ENCODE measurements at regions not wholly inside any gene's neighbourhood (a gene's known extent, or its start where the extent isn't known, plus 50 kb on each side); places are given as distances from the start of the nearest gene placed in this dataset.

DNA sequence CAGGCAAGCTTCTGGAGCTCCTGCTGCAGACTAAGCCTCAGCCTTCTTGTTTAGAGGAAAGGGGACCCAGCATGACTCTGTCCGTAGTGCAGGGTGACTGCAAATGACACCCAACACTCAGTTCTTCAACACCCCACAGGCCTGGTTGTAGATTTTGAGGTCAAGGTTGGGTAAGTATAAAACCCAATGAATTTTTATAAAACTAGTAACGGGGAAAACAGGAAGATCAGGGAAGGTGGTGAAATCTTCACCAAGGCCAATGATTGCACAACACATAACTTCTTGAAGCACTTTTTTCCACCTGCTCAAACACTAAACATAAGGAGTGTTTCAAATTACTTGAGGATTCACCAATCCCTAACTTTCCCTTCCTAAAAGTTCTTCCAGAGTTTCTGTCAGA lies 89.4 kb upstream of the JAK1 start:
- DNase-seq, result no peak
- Histone ChIP-seq H3K27ac (ENCODE audit: low read depth in 2 of 2, low read length in 2 of 2) (no peak overlapping the region), H3K36me3 (ENCODE audit: control insufficient read depth in 2 of 3, insufficient read depth in 3 of 3, low read length in 3 of 3) (peaks cover 3 to 35% (median 23%) of the 10 kb centered on the region in 3 donors), H3K27me3 (ENCODE audit: control insufficient read depth, insufficient read depth, low read length) (no peaks in the 10 kb centered on the region), H3K9me3 (ENCODE audit: control insufficient read depth in 2 of 3, insufficient read depth in 1 of 3, low read length in 3 of 3) (no peaks in the 10 kb centered on the region), H3K4me1 (ENCODE audit: control insufficient read depth in 2 of 3, insufficient read depth in 2 of 3, low read depth in 1 of 3, low read length in 3 of 3) (peaks cover 0 to 8% (median 0%) of the 10 kb centered on the region in 3 donors), H3K9ac (ENCODE audit: low read length in 3 of 3) (no peak overlapping the region), H3K4me3 (ENCODE audit: low read length in 3 of 3) (no peak overlapping the region)
- intact Hi-C loops (cut with DNase I), result loop anchor here (10.0 kb wide), 1 partner anchor 149 kb away; no protein-coding TSS in a partner anchor
- TF ChIP-seq, protein P1, sequence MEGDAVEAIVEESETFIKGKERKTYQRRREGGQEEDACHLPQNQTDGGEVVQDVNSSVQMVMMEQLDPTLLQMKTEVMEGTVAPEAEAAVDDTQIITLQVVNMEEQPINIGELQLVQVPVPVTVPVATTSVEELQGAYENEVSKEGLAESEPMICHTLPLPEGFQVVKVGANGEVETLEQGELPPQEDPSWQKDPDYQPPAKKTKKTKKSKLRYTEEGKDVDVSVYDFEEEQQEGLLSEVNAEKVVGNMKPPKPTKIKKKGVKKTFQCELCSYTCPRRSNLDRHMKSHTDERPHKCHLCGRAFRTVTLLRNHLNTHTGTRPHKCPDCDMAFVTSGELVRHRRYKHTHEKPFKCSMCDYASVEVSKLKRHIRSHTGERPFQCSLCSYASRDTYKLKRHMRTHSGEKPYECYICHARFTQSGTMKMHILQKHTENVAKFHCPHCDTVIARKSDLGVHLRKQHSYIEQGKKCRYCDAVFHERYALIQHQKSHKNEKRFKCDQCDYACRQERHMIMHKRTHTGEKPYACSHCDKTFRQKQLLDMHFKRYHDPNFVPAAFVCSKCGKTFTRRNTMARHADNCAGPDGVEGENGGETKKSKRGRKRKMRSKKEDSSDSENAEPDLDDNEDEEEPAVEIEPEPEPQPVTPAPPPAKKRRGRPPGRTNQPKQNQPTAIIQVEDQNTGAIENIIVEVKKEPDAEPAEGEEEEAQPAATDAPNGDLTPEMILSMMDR (IDR thresholded peaks at IDR 0.05; ENCODE audit: borderline replicate concordance, extremely low read depth, insufficient read depth), result no peak
- no peak for FAIRE-seq

DNA sequence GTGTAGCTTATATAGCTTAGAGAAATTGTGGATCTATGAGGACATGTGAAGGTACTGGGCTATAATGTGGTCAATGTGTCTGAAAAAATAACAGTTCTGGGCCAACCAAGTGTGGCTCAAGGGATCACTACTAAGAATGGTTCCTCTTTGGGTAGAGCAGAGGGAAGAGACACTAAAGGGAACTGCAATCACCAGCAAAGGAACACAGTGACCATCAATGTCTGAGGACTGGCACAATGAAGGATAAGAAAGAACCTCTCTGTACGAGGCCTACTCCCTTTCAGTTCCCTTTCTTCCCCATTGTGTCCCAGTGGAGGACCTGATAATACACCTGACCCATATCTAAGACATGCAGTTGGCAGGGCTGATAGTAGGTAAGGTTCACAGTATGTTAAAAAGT lies 89.9 kb upstream of the JAK1 start:
- H3K9ac ChIP-seq (ENCODE audit: low read length in 3 of 3), result no peak overlapping the region
- FAIRE-seq, result no peak
- TF ChIP-seq, protein P1 (IDR thresholded peaks at IDR 0.05; ENCODE audit: borderline replicate concordance, extremely low read depth, insufficient read depth), result no peak
- H3K9me3 ChIP-seq (ENCODE audit: control insufficient read depth in 2 of 3, insufficient read depth in 1 of 3, low read length in 3 of 3), result no peaks in the 10 kb centered on the region
- intact Hi-C loops (cut with DNase I), result loop anchor here (10.0 kb wide), 1 partner anchor 149 kb away; no protein-coding TSS in a partner anchor
- no peak overlapping the region for H3K27ac ChIP-seq (ENCODE audit: low read depth in 2 of 2, low read length in 2 of 2)
- H3K27me3 ChIP-seq (ENCODE audit: control insufficient read depth, insufficient read depth, low read length), result no peaks in the 10 kb centered on the region
- H3K4me3 ChIP-seq (ENCODE audit: low read length in 3 of 3), result no peak overlapping the region
- H3K36me3 ChIP-seq (ENCODE audit: control insufficient read depth in 2 of 3, insufficient read depth in 3 of 3, low read length in 3 of 3), result peaks cover 3 to 35% (median 23%) of the 10 kb centered on the region in 3 donors
- peaks cover 0 to 8% (median 0%) of the 10 kb centered on the region in 3 donors for H3K4me1 ChIP-seq (ENCODE audit: control insufficient read depth in 2 of 3, insufficient read depth in 2 of 3, low read depth in 1 of 3, low read length in 3 of 3)
- DNase-seq, result no peak

DNA sequence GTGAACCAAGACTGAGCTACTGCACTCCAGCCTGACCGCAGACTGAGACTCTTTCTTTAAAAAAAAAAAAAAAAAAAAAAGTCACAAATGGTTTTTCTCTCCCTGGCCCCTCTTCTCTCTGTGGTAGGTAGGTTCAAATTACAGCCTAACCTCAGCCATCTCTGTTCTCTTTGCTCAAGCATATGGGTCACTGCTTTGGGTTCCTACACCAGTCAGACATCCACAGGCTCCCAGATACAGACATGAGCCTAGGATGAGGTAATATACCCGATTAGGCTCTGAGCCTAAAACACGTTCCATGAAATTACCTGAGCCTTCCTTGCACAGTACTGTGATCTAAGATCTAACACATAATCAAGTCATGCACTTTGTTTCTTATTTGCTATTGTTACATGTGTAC lies 90.5 kb upstream of the JAK1 start:
- no peak overlapping the region for H3K27ac ChIP-seq (ENCODE audit: low read depth in 2 of 2, low read length in 2 of 2)
- intact Hi-C loops (cut with DNase I), result loop anchor here (10.0 kb wide), 1 partner anchor 148 kb away; no protein-coding TSS in a partner anchor
- no peak for FAIRE-seq

More for the DNA sequence above, 90.5 kb upstream of the JAK1 start:
- no peak overlapping the region for H3K9ac ChIP-seq (ENCODE audit: low read length in 3 of 3)
- H3K27me3 ChIP-seq (ENCODE audit: control insufficient read depth, insufficient read depth, low read length), result no peaks in the 10 kb centered on the region
- TF ChIP-seq, protein P1 (IDR thresholded peaks at IDR 0.05; ENCODE audit: borderline replicate concordance, extremely low read depth, insufficient read depth), result no peak
- no peak for DNase-seq
- peaks cover 3 to 35% (median 21%) of the 10 kb centered on the region in 3 donors for H3K36me3 ChIP-seq (ENCODE audit: control insufficient read depth in 2 of 3, insufficient read depth in 3 of 3, low read length in 3 of 3)
- no peak overlapping the region for H3K4me3 ChIP-seq (ENCODE audit: low read length in 3 of 3)
- H3K9me3 ChIP-seq (ENCODE audit: control insufficient read depth in 2 of 3, insufficient read depth in 1 of 3, low read length in 3 of 3), result no peaks in the 10 kb centered on the region
- H3K4me1 ChIP-seq (ENCODE audit: control insufficient read depth in 2 of 3, insufficient read depth in 2 of 3, low read depth in 1 of 3, low read length in 3 of 3), result peaks cover 0 to 8% (median 0%) of the 10 kb centered on the region in 3 donors
